Osteocyte (in vitro differentiated cells): ENCODE measurements at regions not wholly inside any gene's neighbourhood (a gene's known extent, or its start where the extent isn't known, plus 50 kb on each side); places are given as distances from the start of the nearest gene placed in this dataset.

Source experiments
- DNase-seq: peaks from one replicate; pipeline ENCODE4 v3.0.0; 2021; ENCODE audit warnings: mixed read lengths; ENCODE audit not compliant: unreplicated experiment; ENCODE audit errors: extremely low spot score
- H3K27ac Mint-ChIP-seq: one replicate; pipeline ENCODE4 v1.8.0; 2021; ENCODE audit warnings: mild to moderate bottlenecking, mixed read lengths; ENCODE audit not compliant: unreplicated experiment
- H3K27me3 Mint-ChIP-seq: one replicate; pipeline ENCODE4 v1.8.0; 2021; ENCODE audit warnings: mixed read lengths; ENCODE audit not compliant: unreplicated experiment
- H3K36me3 Mint-ChIP-seq: one replicate; pipeline ENCODE4 v1.8.0; 2021; ENCODE audit warnings: mixed read lengths; ENCODE audit not compliant: unreplicated experiment
- H3K4me1 Mint-ChIP-seq: one replicate; pipeline ENCODE4 v1.8.0; 2021; ENCODE audit warnings: mixed read lengths; ENCODE audit not compliant: unreplicated experiment
- H3K4me3 Mint-ChIP-seq: one replicate; pipeline ENCODE4 v1.8.0; 2021; ENCODE audit warnings: mild to moderate bottlenecking, moderate library complexity, mixed read lengths; ENCODE audit not compliant: unreplicated experiment
- H3K9me3 Mint-ChIP-seq: one replicate; pipeline ENCODE4 v1.8.0; 2021; ENCODE audit warnings: mixed read lengths; ENCODE audit not compliant: unreplicated experiment
- TF ChIP-seq, protein P1 (sequence below): fragments of 200-600 bp; sonication (generic); IDR thresholded peaks from 2 replicates; pipeline ENCODE4 v1.5.0; 2021; ENCODE audit warnings: antibody characterized with exemption, mild to moderate bottlenecking, moderate library complexity

DNA sequence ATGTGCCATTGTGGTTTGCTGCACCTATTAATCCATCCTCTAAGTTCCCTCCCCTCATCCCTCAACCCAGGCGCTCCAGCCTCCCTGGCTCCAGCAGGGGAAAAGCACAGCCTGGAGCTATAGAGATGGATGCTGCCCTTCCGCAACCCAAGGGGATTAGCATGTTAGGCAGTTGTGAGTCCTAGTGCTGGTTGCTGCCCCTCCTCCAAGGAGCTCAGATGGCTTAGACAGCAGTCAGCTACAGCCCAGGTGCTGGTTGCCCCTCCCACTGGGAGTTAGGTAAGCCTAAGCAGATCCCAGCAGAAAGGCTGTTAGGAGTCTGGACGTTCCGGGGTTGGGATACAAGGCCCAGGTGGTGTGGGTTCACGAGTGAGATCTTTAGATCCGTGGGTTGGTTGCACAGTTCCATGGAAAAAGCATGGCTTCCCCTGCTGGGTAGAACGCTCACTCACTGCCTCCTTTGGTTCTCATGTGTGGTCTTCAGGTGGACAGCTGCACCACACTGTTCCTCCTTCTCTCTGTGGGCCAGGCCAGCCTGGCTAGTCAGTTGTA lies 446.1 kb downstream of the ZNF804A start:
- Mint-ChIP-seq H3K27me3 (no peaks in the 10 kb centered on the region), H3K27ac (no peak overlapping the region), H3K4me3 (no peak overlapping the region), H3K4me1 (no peaks in the 10 kb centered on the region), H3K36me3 (no peaks in the 10 kb centered on the region), H3K9me3 (peaks cover 36% of the 10 kb centered on the region)
- TF ChIP-seq, protein P1, sequence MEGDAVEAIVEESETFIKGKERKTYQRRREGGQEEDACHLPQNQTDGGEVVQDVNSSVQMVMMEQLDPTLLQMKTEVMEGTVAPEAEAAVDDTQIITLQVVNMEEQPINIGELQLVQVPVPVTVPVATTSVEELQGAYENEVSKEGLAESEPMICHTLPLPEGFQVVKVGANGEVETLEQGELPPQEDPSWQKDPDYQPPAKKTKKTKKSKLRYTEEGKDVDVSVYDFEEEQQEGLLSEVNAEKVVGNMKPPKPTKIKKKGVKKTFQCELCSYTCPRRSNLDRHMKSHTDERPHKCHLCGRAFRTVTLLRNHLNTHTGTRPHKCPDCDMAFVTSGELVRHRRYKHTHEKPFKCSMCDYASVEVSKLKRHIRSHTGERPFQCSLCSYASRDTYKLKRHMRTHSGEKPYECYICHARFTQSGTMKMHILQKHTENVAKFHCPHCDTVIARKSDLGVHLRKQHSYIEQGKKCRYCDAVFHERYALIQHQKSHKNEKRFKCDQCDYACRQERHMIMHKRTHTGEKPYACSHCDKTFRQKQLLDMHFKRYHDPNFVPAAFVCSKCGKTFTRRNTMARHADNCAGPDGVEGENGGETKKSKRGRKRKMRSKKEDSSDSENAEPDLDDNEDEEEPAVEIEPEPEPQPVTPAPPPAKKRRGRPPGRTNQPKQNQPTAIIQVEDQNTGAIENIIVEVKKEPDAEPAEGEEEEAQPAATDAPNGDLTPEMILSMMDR: no peak
- DNase-seq: no peak

GRCh38 chr2:185050804-185051203 lies 452.5 kb downstream of the ZNF804A start:
- Mint-ChIP-seq H3K27ac (no peak overlapping the region), H3K4me1 (no peaks in the 10 kb centered on the region), H3K4me3 (no peak overlapping the region), H3K36me3 (no peaks in the 10 kb centered on the region), H3K27me3 (no peaks in the 10 kb centered on the region), H3K9me3 (peaks cover 4% of the 10 kb centered on the region)
- TF ChIP-seq, protein P1: no peak
- no peak for DNase-seq

GRCh38 chr2:185063761-185064160 lies 465.4 kb downstream of the ZNF804A start:
- TF ChIP-seq, protein P1: no peak
- no peaks in the 10 kb centered on the region for H3K4me1 Mint-ChIP-seq
- H3K27ac Mint-ChIP-seq: no peak overlapping the region
- peaks cover 2% of the 10 kb centered on the region for H3K27me3 Mint-ChIP-seq
- H3K9me3 Mint-ChIP-seq: no peaks in the 10 kb centered on the region
- no peak overlapping the region for H3K4me3 Mint-ChIP-seq
- no peak for DNase-seq
- no peaks in the 10 kb centered on the region for H3K36me3 Mint-ChIP-seq

DNA sequence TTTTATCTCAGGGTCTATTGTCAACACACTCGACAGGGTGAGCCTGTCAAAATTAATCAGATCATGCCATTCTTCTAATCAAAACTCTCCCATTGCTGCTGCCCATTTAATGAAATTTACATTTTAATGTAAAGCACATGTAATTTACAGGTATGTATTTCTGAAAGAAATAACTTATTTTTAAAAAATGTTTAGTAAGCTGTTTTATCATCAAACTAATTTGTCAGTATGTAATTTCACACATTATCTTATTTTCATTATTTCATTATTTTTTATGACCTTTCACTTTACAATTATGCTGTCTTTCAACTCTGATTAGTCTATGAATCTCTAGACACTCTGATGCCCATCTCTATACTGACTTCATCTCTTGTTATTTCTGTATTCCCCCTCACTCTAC lies 467.8 kb downstream of the ZNF804A start:
- Mint-ChIP-seq H3K27ac (no peak overlapping the region), H3K27me3 (peaks cover 2% of the 10 kb centered on the region), H3K4me1 (no peaks in the 10 kb centered on the region), H3K36me3 (no peaks in the 10 kb centered on the region), H3K4me3 (no peak overlapping the region), H3K9me3 (no peaks in the 10 kb centered on the region)
- DNase-seq: no peak
- TF ChIP-seq, protein P1: no peak

DNA sequence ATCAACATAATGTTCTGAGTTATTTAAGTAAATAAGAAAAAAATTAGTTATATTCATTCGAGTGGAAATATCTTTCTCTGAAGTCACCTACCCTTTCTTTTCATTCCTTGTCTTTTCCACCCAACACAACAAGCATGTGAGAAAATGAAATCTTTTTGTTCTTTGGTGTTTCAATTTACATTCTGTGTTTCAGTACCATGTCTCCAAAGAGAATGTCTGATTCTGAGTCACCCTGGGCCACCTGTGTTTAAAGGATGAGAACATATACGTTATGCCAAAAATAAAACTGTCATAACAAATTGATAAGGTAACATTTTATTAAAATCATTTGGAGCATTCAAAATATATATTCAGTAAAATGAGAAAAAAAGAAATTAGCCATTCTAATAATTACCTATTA lies 470.8 kb downstream of the ZNF804A start:
- Mint-ChIP-seq H3K4me1 (no peaks in the 10 kb centered on the region), H3K27me3 (peaks cover 2% of the 10 kb centered on the region), H3K4me3 (no peak overlapping the region), H3K9me3 (no peaks in the 10 kb centered on the region), H3K36me3 (no peaks in the 10 kb centered on the region), H3K27ac (no peak overlapping the region)
- DNase-seq: no peak
- TF ChIP-seq, protein P1: no peak
